CD4-positive, CD25-positive, alpha-beta regulatory T cell (primary cell): ENCODE measurements at regions not wholly inside any gene's neighbourhood (a gene's known extent, or its start where the extent isn't known, plus 50 kb on each side); places are given as distances from the start of the nearest gene placed in this dataset.

Experiments used
- ATAC-seq, 2 donors: fragments of 150-1000 bp; cut with Tn5 transposase; one replicate each; pipeline ENCODE4 v1.10.0; 2021; ENCODE audit warnings: low read depth in 2 of 2, moderate number of reproducible peaks in 2 of 2, moderate library complexity in 1 of 2
- DNase-seq, 3 donors: peaks; one replicate each; pipeline versions ENCODE4 v3.0.0 to v3.0.0-alpha.2; 2012 to 2022; ENCODE audit warnings: mixed read lengths in 1 of 3
- H3K27ac ChIP-seq: one replicate; pipeline ENCODE4 v1.7.0; 2013; ENCODE audit warnings: mild to moderate bottlenecking, low read length; ENCODE audit not compliant: insufficient read depth, poor library complexity, severe bottlenecking
- H3K27me3 ChIP-seq: one replicate; pipeline ENCODE4 v1.7.0; 2013; ENCODE audit warnings: low read length; ENCODE audit not compliant: control insufficient read depth, insufficient read depth
- H3K36me3 ChIP-seq: one replicate; pipeline ENCODE4 v1.7.0; 2013; ENCODE audit warnings: mild to moderate bottlenecking, low read length, moderate library complexity; ENCODE audit not compliant: control insufficient read depth, insufficient read depth
- H3K4me1 ChIP-seq: 2 replicates; pipeline ENCODE4 v1.7.0; 2013; ENCODE audit warnings: mild to moderate bottlenecking, low read length; ENCODE audit not compliant: insufficient read depth, control insufficient read depth, poor library complexity, severe bottlenecking
- H3K4me3 ChIP-seq: one replicate; pipeline ENCODE4 v1.7.0; 2013; ENCODE audit warnings: low read depth, mild to moderate bottlenecking, low read length, moderate library complexity
- H3K9me3 ChIP-seq, 2 experiments: 1 replicate in 1 of 2; 2 replicates in 1 of 2; pipeline ENCODE4 v1.7.0; 2013; ENCODE audit warnings: low read length in 2 of 2, mild to moderate bottlenecking in 1 of 2, moderate library complexity in 1 of 2; ENCODE audit not compliant: control insufficient read depth in 2 of 2
- H3K27ac Mint-ChIP-seq, 3 donors: one replicate each; pipeline ENCODE4 v1.8.0; 2020 to 2022; ENCODE audit warnings: mild to moderate bottlenecking in 3 of 3, mixed read lengths in 3 of 3, moderate library complexity in 2 of 3
- H3K27me3 Mint-ChIP-seq: one replicate; pipeline ENCODE4 v1.8.0; 2022; ENCODE audit warnings: mild to moderate bottlenecking, mixed read lengths
- H3K36me3 Mint-ChIP-seq: one replicate; pipeline ENCODE4 v1.8.0; 2020; ENCODE audit warnings: mixed read lengths
- H3K4me1 Mint-ChIP-seq, 4 donors: one replicate each; pipeline ENCODE4 v1.8.0; 2020 to 2022; ENCODE audit warnings: mixed read lengths in 4 of 4, mild to moderate bottlenecking in 1 of 4
- H3K4me3 Mint-ChIP-seq, 4 donors: one replicate each; pipeline ENCODE4 v1.8.0; 2020 to 2022; ENCODE audit warnings: mild to moderate bottlenecking in 4 of 4, mixed read lengths in 4 of 4, moderate library complexity in 3 of 4
- H3K9me3 Mint-ChIP-seq, 7 donors: one replicate each; pipeline ENCODE4 v1.8.0; 2020 to 2022; ENCODE audit warnings: mixed read lengths in 7 of 7, mild to moderate bottlenecking in 3 of 7, moderate library complexity in 2 of 7

GRCh38 chr22:26763633-26764361 lies 106.4 kb downstream of the MIAT start:
- Histone ChIP-seq H3K36me3 (peaks cover 17% of the 10 kb centered on the region), H3K9me3 (peaks cover 0 to 4% of the 10 kb centered on the region in 2 experiments), H3K27me3 (no peaks in the 10 kb centered on the region), H3K4me1 (no peaks in the 10 kb centered on the region), H3K27ac (no peak overlapping the region), H3K4me3 (no peak overlapping the region)
- peaks cover 0 to 15% (median 9%) of the 10 kb centered on the region in 4 donors for H3K4me1 Mint-ChIP-seq
- H3K27ac Mint-ChIP-seq = peak overlapping the region in 1 of 3 donors; percentile 8
- H3K36me3 Mint-ChIP-seq = peaks cover 52% of the 10 kb centered on the region
- no peaks in the 10 kb centered on the region for H3K27me3 Mint-ChIP-seq
- DNase-seq (no peak), ATAC-seq (no peak)
- peaks cover 0 to 4% (median 0%) of the 10 kb centered on the region in 7 donors for H3K9me3 Mint-ChIP-seq
- H3K4me3 Mint-ChIP-seq = no peak overlapping the region

DNA sequence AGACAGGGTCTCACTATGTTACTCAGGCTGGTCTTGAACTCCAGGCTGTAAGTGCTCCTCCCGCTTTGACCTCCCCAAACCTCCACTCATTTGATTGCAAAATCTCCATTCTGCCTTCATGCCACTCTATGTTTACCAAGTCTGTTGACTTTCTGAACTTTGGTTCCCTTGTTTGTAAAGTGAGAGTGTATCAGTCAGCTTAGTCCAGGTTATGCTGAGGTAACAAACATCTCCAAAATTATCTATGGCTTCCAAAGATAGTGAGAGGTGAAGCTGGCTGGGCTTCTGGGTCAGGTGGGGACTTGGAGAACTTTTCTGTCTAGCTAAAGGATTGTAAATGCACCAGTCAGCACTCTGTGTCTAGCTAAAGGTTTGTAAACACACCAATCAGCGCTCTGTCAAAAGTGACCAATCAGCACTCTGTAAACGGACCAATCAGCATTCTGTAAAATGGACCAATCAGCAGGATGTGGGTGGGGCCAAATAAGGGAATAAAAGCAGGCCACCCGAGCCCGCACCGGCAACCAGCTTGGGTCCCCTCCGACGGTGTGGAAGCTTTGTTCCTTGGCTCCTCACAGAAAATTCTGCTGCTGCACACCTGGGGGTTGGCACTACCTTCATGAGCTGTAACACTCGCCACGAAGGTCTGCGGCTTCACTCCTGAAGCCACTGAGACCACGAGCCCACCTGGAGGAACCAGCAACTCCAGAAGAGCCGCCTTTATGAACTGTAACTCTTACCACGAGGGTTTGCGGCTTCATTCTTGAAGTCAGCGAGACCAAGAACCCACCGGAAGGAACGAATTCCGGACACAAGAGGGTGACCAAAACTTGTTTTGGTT lies 109.3 kb downstream of the MIAT start:
- Histone ChIP-seq H3K27me3 (no peaks in the 10 kb centered on the region), H3K27ac (no peak overlapping the region), H3K4me1 (no peaks in the 10 kb centered on the region), H3K36me3 (peaks cover 19% of the 10 kb centered on the region), H3K9me3 (peaks cover 0 to 4% of the 10 kb centered on the region in 2 experiments), H3K4me3 (no peak overlapping the region)
- peaks cover 0 to 12% (median 3%) of the 10 kb centered on the region in 4 donors for H3K4me1 Mint-ChIP-seq
- no peak overlapping the region for H3K4me3 Mint-ChIP-seq
- no peaks in the 10 kb centered on the region for H3K27me3 Mint-ChIP-seq
- no peak overlapping the region for H3K27ac Mint-ChIP-seq
- H3K36me3 Mint-ChIP-seq = peaks cover 62% of the 10 kb centered on the region
- H3K9me3 Mint-ChIP-seq = peaks cover 0 to 4% (median 0%) of the 10 kb centered on the region in 7 donors
- DNase-seq = no peak
- ATAC-seq = no peak

GRCh38 chr22:26767351-26768155 lies 110.2 kb downstream of the MIAT start:
- H3K9me3 Mint-ChIP-seq = peaks cover 0 to 4% (median 0%) of the 10 kb centered on the region in 7 donors
- H3K4me3 Mint-ChIP-seq = no peak overlapping the region
- H3K4me1 Mint-ChIP-seq = peaks cover 0 to 8% (median 3%) of the 10 kb centered on the region in 4 donors
- H3K27ac ChIP-seq = no peak overlapping the region
- H3K4me3 ChIP-seq = no peak overlapping the region
- H3K27me3 ChIP-seq = no peaks in the 10 kb centered on the region
- peaks cover 0 to 4% of the 10 kb centered on the region in 2 experiments for H3K9me3 ChIP-seq
- H3K36me3 Mint-ChIP-seq = peaks cover 61% of the 10 kb centered on the region
- H3K27ac Mint-ChIP-seq = no peak overlapping the region
- DNase-seq (no peak), ATAC-seq (no peak)
- peaks cover 19% of the 10 kb centered on the region for H3K36me3 ChIP-seq
- no peaks in the 10 kb centered on the region for H3K4me1 ChIP-seq
- no peaks in the 10 kb centered on the region for H3K27me3 Mint-ChIP-seq

DNA sequence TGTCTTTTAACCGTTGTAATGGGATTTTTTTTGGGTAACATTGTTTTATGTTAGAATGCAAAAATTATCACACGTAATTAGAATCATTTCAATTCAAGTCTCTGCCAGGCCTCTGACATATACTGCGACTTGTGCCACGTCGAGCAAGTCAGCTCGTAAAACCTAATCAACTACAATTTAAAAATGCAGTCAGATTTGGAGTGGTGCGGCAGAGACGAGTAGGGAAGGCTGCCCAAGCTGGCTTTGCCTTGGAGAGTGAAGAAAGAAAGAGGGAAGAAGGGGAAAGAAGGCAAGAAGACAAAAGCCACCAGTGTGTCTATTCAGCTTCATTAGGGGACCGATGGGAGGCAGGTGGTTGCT lies 110.7 kb downstream of the MIAT start:
- H3K36me3 Mint-ChIP-seq = peaks cover 56% of the 10 kb centered on the region
- peaks cover 19% of the 10 kb centered on the region for H3K36me3 ChIP-seq
- H3K27me3 Mint-ChIP-seq = no peaks in the 10 kb centered on the region
- peaks cover 0 to 6% (median 2%) of the 10 kb centered on the region in 4 donors for H3K4me1 Mint-ChIP-seq
- H3K27ac ChIP-seq = no peak overlapping the region
- ATAC-seq = no peak
- H3K27me3 ChIP-seq = no peaks in the 10 kb centered on the region
- DNase-seq = no peak
- H3K4me3 ChIP-seq = no peak overlapping the region
- no peak overlapping the region for H3K27ac Mint-ChIP-seq
- no peaks in the 10 kb centered on the region for H3K4me1 ChIP-seq
- H3K4me3 Mint-ChIP-seq = no peak overlapping the region
- peaks cover 0 to 4% (median 0%) of the 10 kb centered on the region in 7 donors for H3K9me3 Mint-ChIP-seq
- H3K9me3 ChIP-seq = peaks cover 0 to 4% of the 10 kb centered on the region in 2 experiments

- H3K27me3 Mint-ChIP-seq = no peaks in the 10 kb centered on the region
- Histone ChIP-seq H3K36me3 (peaks cover 22% of the 10 kb centered on the region), H3K4me3 (no peak overlapping the region), H3K4me1 (no peaks in the 10 kb centered on the region), H3K27me3 (no peaks in the 10 kb centered on the region), H3K9me3 (peaks cover 0 to 4% of the 10 kb centered on the region in 2 experiments), H3K27ac (no peak overlapping the region)
- H3K4me1 Mint-ChIP-seq = peaks cover 0 to 4% (median 2%) of the 10 kb centered on the region in 4 donors
- DNase-seq (no peak), ATAC-seq (no peak)
- no peak overlapping the region for H3K4me3 Mint-ChIP-seq
- peak overlapping the region in 1 of 3 donors; percentile 62 for H3K27ac Mint-ChIP-seq
- peaks cover 48% of the 10 kb centered on the region for H3K36me3 Mint-ChIP-seq
- peaks cover 0 to 4% (median 0%) of the 10 kb centered on the region in 7 donors for H3K9me3 Mint-ChIP-seq
Measured at GRCh38 chr22:26768952-26769351, 111.6 kb downstream of the MIAT start.

DNA sequence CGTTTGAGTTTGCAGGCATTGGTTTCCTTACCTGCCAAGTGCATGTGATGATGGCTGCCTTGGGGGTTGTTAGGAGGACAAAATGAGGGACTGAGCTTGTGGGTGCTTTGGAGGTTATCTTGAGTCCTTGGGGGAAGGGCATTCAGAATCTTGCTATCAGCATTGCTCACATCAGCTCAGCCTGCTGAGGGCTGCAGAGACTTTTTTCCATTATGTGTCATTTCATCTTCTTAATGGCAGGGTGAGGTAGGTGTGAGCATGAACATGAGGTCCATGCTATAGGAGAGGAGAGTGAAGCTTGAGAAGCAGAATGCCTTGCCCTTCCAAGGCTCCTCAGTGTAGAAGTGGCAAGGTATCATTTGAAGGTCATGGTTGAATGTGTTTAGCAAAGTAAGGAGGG lies 112.3 kb downstream of the MIAT start:
- Histone ChIP-seq H3K27ac (no peak overlapping the region), H3K4me3 (no peak overlapping the region), H3K9me3 (peaks cover 0 to 4% of the 10 kb centered on the region in 2 experiments), H3K4me1 (no peaks in the 10 kb centered on the region), H3K36me3 (peaks cover 29% of the 10 kb centered on the region), H3K27me3 (no peaks in the 10 kb centered on the region)
- peaks cover 49% of the 10 kb centered on the region for H3K36me3 Mint-ChIP-seq
- ATAC-seq (no peak), DNase-seq (no peak)
- H3K9me3 Mint-ChIP-seq = peaks cover 0 to 5% (median 0%) of the 10 kb centered on the region in 7 donors
- no peak overlapping the region for H3K27ac Mint-ChIP-seq
- H3K4me3 Mint-ChIP-seq = no peak overlapping the region
- peaks cover 0 to 4% (median 2%) of the 10 kb centered on the region in 4 donors for H3K4me1 Mint-ChIP-seq
- H3K27me3 Mint-ChIP-seq = no peaks in the 10 kb centered on the region

DNA sequence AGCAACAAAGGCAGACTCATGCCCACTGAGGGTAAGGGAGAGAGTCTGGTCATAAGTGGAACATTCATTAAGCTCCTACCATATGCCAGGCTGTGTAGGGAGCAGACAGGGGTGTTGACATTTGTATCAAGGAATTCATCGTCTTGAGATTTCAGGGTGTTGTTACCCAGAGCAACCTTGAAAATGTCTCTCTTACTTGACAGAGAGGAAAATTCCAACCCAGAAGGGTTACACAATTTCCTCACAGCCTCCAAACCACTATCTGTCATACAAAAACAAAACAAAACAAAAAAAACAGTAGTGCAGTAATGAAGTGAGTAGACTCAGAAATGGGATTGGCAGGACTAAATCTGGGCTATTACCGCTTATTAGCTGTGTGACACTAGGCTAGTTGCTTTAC lies 113.2 kb downstream of the MIAT start:
- peaks cover 30% of the 10 kb centered on the region for H3K36me3 ChIP-seq
- no peak for ATAC-seq
- no peak overlapping the region for H3K27ac ChIP-seq
- peaks cover 0 to 4% of the 10 kb centered on the region in 2 experiments for H3K9me3 ChIP-seq
- H3K4me1 ChIP-seq = no peaks in the 10 kb centered on the region
- Mint-ChIP-seq H3K4me1 (peaks cover 0 to 4% (median 1%) of the 10 kb centered on the region in 4 donors), H3K27me3 (no peaks in the 10 kb centered on the region), H3K9me3 (peaks cover 0 to 8% (median 0%) of the 10 kb centered on the region in 7 donors), H3K27ac (no peak overlapping the region), H3K36me3 (peaks cover 50% of the 10 kb centered on the region), H3K4me3 (no peak overlapping the region)
- H3K27me3 ChIP-seq = no peaks in the 10 kb centered on the region
- DNase-seq = no peak
- H3K4me3 ChIP-seq = no peak overlapping the region
